ENCODE measurements at regions not wholly inside any gene's neighbourhood (a gene's known extent, or its start where the extent isn't known, plus 50 kb on each side); places are given as distances from the start of the nearest gene placed in this dataset.

- H3K27ac ChIP-seq, result no peak overlapping the region
- TF ChIP-seq CTCF (conservative IDR thresholded peaks at IDR 0.05) (no peak), ZFX (IDR thresholded peaks at IDR 0.05) (no peak)
Measured at GRCh38 chr1:170231662-170232061, 85.9 kb downstream of the NTMT2 start.

GRCh38 chr1:170238704-170239391 lies 93.1 kb downstream of the NTMT2 start:
- no peak overlapping the region for H3K27ac ChIP-seq
- no peak for TF ChIP-seq ZFX (IDR thresholded peaks at IDR 0.05)
- no peak for TF ChIP-seq CTCF (conservative IDR thresholded peaks at IDR 0.05)

- H3K27ac ChIP-seq, result no peak overlapping the region
- TF ChIP-seq ZFX (IDR thresholded peaks at IDR 0.05) (no peak), CTCF (conservative IDR thresholded peaks at IDR 0.05) (no peak)
Measured at GRCh38 chr1:170239445-170239844, 93.7 kb downstream of the NTMT2 start.

- H3K27ac ChIP-seq, result no peak overlapping the region
- TF ChIP-seq CTCF (conservative IDR thresholded peaks at IDR 0.05) (no peak), ZFX (IDR thresholded peaks at IDR 0.05) (no peak)
Measured at GRCh38 chr1:170240409-170240808, 94.7 kb downstream of the NTMT2 start.

- no peak overlapping the region for H3K27ac ChIP-seq
- TF ChIP-seq ZFX (IDR thresholded peaks at IDR 0.05), result no peak
- TF ChIP-seq CTCF (conservative IDR thresholded peaks at IDR 0.05), result no peak
Measured at GRCh38 chr1:170241266-170241851, 95.6 kb downstream of the NTMT2 start.

- TF ChIP-seq ZFX (IDR thresholded peaks at IDR 0.05) (no peak), CTCF (conservative IDR thresholded peaks at IDR 0.05) (no peak)
- no peak overlapping the region for H3K27ac ChIP-seq
Measured at GRCh38 chr1:170247751-170248521, 102.2 kb downstream of the NTMT2 start.
